Astrocyte of the spinal cord (primary cell): ENCODE measurements at regions not wholly inside any gene's neighbourhood (a gene's known extent, or its start where the extent isn't known, plus 50 kb on each side); places are given as distances from the start of the nearest gene placed in this dataset.

Experiments
- DNase-seq: peaks from one replicate; pipeline ENCODE4 v3.0.0; 2011; ENCODE audit warnings: low read depth, low spot score
- H3K4me3 ChIP-seq: 2 replicates; pipeline ENCODE4 v1.5.1; 2011; ENCODE audit warnings: low read depth, mild to moderate bottlenecking, low read length, moderate library complexity
- in situ Hi-C: cut with HindIII; loops from 2 replicates; pipeline ENCODE4 v1.10.0; 2017; ENCODE audit warnings: low sequenced_read_pairs
- TF ChIP-seq, protein P1 (sequence below): IDR thresholded peaks from 2 replicates; pipeline ENCODE4 v1.5.1; 2012; ENCODE audit warnings: low read depth, mild to moderate bottlenecking, low read length, inconsistent platforms

DNA sequence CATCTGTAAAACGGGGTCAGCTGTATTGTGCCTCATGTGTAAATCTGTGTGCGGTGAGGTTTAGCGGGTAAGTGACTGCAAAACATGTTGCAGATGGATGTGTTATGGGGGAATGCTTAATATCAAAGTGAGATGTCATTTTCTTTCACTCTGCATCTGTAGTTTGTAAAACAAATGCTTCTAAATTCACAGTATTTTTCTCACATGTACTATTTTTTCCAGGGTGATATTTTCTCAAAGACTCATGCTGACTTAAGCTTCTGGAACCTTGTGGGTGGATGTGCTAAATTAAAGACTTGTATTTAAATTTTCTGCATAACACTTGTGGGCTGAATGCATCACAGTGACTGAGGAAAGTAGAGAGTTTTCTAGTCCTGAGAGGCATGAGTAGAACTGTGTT is 115.2 kb upstream of the TP63 start:
- peak; percentile 10 for DNase-seq
- TF ChIP-seq, protein P1, sequence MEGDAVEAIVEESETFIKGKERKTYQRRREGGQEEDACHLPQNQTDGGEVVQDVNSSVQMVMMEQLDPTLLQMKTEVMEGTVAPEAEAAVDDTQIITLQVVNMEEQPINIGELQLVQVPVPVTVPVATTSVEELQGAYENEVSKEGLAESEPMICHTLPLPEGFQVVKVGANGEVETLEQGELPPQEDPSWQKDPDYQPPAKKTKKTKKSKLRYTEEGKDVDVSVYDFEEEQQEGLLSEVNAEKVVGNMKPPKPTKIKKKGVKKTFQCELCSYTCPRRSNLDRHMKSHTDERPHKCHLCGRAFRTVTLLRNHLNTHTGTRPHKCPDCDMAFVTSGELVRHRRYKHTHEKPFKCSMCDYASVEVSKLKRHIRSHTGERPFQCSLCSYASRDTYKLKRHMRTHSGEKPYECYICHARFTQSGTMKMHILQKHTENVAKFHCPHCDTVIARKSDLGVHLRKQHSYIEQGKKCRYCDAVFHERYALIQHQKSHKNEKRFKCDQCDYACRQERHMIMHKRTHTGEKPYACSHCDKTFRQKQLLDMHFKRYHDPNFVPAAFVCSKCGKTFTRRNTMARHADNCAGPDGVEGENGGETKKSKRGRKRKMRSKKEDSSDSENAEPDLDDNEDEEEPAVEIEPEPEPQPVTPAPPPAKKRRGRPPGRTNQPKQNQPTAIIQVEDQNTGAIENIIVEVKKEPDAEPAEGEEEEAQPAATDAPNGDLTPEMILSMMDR = no peak
- no peak overlapping the region for H3K4me3 ChIP-seq
- in situ Hi-C loops = no loop called here

DNA sequence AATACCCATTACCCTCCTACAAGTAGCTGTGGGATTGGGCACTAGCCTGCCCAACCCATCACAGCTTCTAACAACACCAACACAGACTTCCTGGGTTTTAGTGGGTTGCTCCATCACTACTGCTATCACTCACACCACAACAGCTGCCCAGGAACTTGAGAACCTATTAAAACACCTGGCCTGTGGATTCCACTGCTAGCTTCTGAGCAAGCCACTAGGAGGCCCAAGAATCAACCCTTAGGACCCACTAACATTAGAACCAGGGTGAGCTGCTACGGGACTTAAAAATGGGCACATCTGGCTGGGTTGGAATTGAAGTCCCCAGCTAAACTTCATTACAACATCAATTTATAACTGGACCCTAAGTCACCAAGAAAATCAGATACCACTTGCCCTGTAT is 113.2 kb upstream of the TP63 start:
- DNase-seq = no peak
- no peak overlapping the region for H3K4me3 ChIP-seq
- TF ChIP-seq, protein P1 = no peak
- in situ Hi-C loops = no loop called here

DNA sequence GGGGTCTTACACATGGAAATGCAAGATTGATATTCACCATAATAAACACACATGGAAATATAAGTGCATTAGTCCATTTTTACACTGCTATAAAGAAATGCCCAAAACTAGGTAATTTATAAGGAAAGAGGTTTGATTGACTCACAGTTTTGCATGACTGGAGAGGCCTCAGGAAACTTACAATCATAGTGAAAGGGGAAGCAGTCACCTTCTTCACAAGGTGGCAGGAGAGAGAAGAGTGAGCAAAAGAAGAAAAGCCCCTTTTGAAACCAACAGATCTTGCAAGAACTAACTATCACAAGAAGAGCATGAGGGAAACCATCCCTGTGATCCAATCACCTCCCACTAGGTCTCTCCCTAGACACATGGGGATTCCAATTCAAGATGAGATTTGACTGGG is 111.7 kb upstream of the TP63 start:
- in situ Hi-C loops = no loop called here
- no peak for DNase-seq
- TF ChIP-seq, protein P1 = no peak
- H3K4me3 ChIP-seq = no peak overlapping the region

DNA sequence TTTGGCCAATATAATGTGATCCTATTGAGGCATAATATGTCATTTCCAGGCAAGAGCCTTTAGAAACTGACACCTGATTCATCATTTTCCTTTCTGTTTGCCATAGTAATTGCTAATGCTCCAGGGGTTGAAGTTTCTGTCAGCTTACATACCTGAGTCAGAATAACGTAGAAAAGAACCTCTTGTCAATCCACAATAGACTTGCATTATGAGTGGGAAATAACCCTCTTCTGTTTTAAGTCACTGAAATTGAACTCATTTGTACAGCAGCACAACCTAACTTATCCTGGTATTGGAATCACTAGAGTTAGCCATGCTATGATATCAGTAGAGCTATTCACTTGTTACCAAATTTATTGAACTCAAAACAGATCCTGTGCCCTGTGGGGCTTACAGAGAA is 101.7 kb upstream of the TP63 start:
- H3K4me3 ChIP-seq = no peak overlapping the region
- TF ChIP-seq, protein P1 = no peak
- no peak for DNase-seq
- in situ Hi-C loops = no loop called here

DNA sequence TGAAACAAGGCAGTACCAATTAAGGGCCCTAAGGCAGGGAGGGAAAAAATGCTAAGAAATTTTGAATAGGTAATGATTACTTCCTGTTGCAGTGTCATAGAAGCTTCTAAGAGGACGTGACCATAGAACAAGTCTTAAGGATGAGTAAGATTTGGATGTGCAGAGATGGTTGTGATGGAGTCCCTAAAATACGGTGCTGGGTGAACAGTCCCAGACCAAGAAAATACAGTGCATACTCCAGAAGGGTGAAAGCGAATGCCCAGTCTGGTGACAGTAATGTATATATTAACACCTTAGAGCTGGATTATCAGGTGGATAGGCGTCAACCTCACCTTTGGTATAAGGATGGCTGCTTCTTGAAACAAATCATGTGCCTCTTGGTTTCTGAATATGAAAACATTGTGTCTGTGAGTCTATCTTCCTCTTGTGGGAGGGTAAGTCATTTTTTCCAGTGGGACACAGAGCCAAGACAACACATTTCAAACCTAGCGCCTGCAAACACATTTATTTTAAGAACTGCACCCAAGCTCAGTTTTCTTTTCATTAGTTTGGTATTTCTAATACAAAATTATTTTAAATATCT is 101.2 kb upstream of the TP63 start:
- no peak for DNase-seq
- TF ChIP-seq, protein P1 = no peak
- in situ Hi-C loops = no loop called here

DNA sequence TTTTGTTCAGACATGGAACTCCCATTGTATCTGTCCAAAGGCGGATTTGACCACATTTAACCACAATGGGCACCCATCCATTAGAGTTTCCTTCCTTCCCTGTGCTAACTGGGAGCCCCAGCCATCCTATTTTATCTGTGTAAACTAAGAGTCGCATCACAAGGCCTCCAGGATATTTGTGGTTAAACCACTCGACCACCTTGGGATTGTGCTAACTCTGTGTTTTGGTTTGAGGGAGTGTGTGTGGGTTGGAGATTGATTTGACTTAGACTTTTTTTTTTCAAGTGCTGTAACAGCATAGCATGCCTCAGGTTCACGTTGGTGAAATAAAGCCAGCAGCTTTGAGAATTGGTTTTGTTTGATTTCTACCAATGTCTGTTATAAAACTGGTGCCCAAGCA is 100.4 kb upstream of the TP63 start:
- in situ Hi-C loops = no loop called here

More for the DNA sequence above, 101.2 kb upstream of the TP63 start:
- H3K4me3 ChIP-seq = no peak overlapping the region

More for the DNA sequence above, 100.4 kb upstream of the TP63 start:
- peak; percentile 90 for DNase-seq
- H3K4me3 ChIP-seq = no peak overlapping the region
- TF ChIP-seq, protein P1 = no peak
